Activated B cell treated with CpG ODN at 0.5 μM for 24 hours (primary cell): ENCODE measurements at regions not wholly inside any gene's neighbourhood (a gene's known extent, or its start where the extent isn't known, plus 50 kb on each side); places are given as distances from the start of the nearest gene placed in this dataset.

Experiments used
- ATAC-seq: fragments of 200-7000 bp; cut with Tn5 transposase; one replicate; pipeline ENCODE4 v1.10.0; 2021; ENCODE audit warnings: low read depth, mild to moderate bottlenecking, moderate library complexity
- CTCF ChIA-PET: fragments of 350-600 bp; sonication (Branson Sonifier 250); formaldehyde crosslinking; loops from one replicate; lab custom pipeline; 2021; ENCODE audit warnings: antibody characterized with exemption; lab: Charles Lee
- POLR2A ChIA-PET: fragments of 350-600 bp; sonication (Branson Sonifier 250); formaldehyde crosslinking; loops from one replicate; lab custom pipeline; 2021; ENCODE audit warnings: antibody characterized with exemption; lab: Charles Lee
- DNase-seq: peaks from one replicate; pipeline ENCODE4 v3.0.0; 2022
- H3K27ac Mint-ChIP-seq: one replicate; pipeline ENCODE4 v1.8.0; 2020; ENCODE audit warnings: mixed read lengths
- H3K27me3 Mint-ChIP-seq: one replicate; pipeline ENCODE4 v1.8.0; 2021; ENCODE audit warnings: mixed read lengths
- H3K36me3 Mint-ChIP-seq: one replicate; pipeline ENCODE4 v1.8.0; 2021; ENCODE audit warnings: low read depth, mixed read lengths
- H3K4me1 Mint-ChIP-seq: one replicate; pipeline ENCODE4 v1.8.0; 2021; ENCODE audit warnings: mixed read lengths
- H3K4me3 Mint-ChIP-seq: one replicate; pipeline ENCODE4 v1.8.0; 2020; ENCODE audit warnings: mild to moderate bottlenecking, mixed read lengths
- H3K9me3 Mint-ChIP-seq: one replicate; pipeline ENCODE4 v1.8.0; 2020; ENCODE audit warnings: mixed read lengths
- CTCF ChIP-seq: fragments of 200-600 bp; IDR thresholded peaks from one replicate; pipeline ENCODE4 v1.8.0; 2022; ENCODE audit warnings: antibody characterized with exemption, mild to moderate bottlenecking
- intact Hi-C: fragments of 100-400 bp; cut with micrococcal nuclease; formaldehyde crosslinking; loops from one replicate; pipeline ENCODE4 v1.15.1; 2024

GRCh38 chr20:58125726-58126125 is 102.7 kb downstream of the ANKRD60 start:
- H3K36me3 Mint-ChIP-seq = no peaks in the 10 kb centered on the region
- no peak for TF ChIP-seq CTCF
- H3K4me1 Mint-ChIP-seq = no peaks in the 10 kb centered on the region
- no peak for ATAC-seq
- no peak overlapping the region for H3K27ac Mint-ChIP-seq
- ChIA-PET POLR2A (no interaction called here), CTCF (no interaction called here)
- no peak overlapping the region for H3K4me3 Mint-ChIP-seq
- DNase-seq = no peak
- peaks cover 23% of the 10 kb centered on the region for H3K27me3 Mint-ChIP-seq
- intact Hi-C loops = no loop called here
- peaks cover 11% of the 10 kb centered on the region for H3K9me3 Mint-ChIP-seq

GRCh38 chr20:58117944-58118343 is 110.5 kb downstream of the ANKRD60 start:
- no peak for DNase-seq
- ATAC-seq = no peak
- H3K36me3 Mint-ChIP-seq = no peaks in the 10 kb centered on the region
- H3K4me3 Mint-ChIP-seq = no peak overlapping the region
- H3K27ac Mint-ChIP-seq = no peak overlapping the region
- intact Hi-C loops = no loop called here
- no peaks in the 10 kb centered on the region for H3K4me1 Mint-ChIP-seq
- peaks cover 33% of the 10 kb centered on the region for H3K27me3 Mint-ChIP-seq
- POLR2A ChIA-PET = no interaction called here
- TF ChIP-seq CTCF = no peak
- peaks cover 17% of the 10 kb centered on the region for H3K9me3 Mint-ChIP-seq
- CTCF ChIA-PET = no interaction called here

GRCh38 chr20:58116505-58116904 is 111.9 kb downstream of the ANKRD60 start:
- intact Hi-C loops = no loop called here
- Mint-ChIP-seq H3K27ac (no peak overlapping the region), H3K27me3 (peaks cover 33% of the 10 kb centered on the region), H3K9me3 (peaks cover 17% of the 10 kb centered on the region), H3K36me3 (no peaks in the 10 kb centered on the region), H3K4me3 (no peak overlapping the region), H3K4me1 (peaks cover 1% of the 10 kb centered on the region)
- DNase-seq (no peak), ATAC-seq (no peak)
- TF ChIP-seq CTCF = no peak
- CTCF ChIA-PET = no interaction called here
- POLR2A ChIA-PET = no interaction called here

- ChIA-PET CTCF (no interaction called here), POLR2A (no interaction called here)
- no peaks in the 10 kb centered on the region for H3K36me3 Mint-ChIP-seq
- ATAC-seq (no peak), DNase-seq (no peak)
- H3K9me3 Mint-ChIP-seq = peaks cover 12% of the 10 kb centered on the region
- intact Hi-C loops = no loop called here
- H3K27ac Mint-ChIP-seq = no peak overlapping the region
- H3K4me1 Mint-ChIP-seq = peaks cover 1% of the 10 kb centered on the region
- TF ChIP-seq CTCF = no peak
- H3K27me3 Mint-ChIP-seq = peaks cover 25% of the 10 kb centered on the region
- no peak overlapping the region for H3K4me3 Mint-ChIP-seq
Observed at GRCh38 chr20:58113716-58114115, 114.7 kb downstream of the ANKRD60 start.

- ATAC-seq (no peak), DNase-seq (no peak)
- H3K27me3 Mint-ChIP-seq = peaks cover 22% of the 10 kb centered on the region
- H3K27ac Mint-ChIP-seq = no peak overlapping the region
- ChIA-PET CTCF (no interaction called here), POLR2A (no interaction called here)
- peaks cover 1% of the 10 kb centered on the region for H3K4me1 Mint-ChIP-seq
- H3K4me3 Mint-ChIP-seq = no peak overlapping the region
- intact Hi-C loops = no loop called here
- TF ChIP-seq CTCF = no peak
- H3K36me3 Mint-ChIP-seq = no peaks in the 10 kb centered on the region
- peaks cover 6% of the 10 kb centered on the region for H3K9me3 Mint-ChIP-seq
Observed at GRCh38 chr20:58112017-58112781, 116.3 kb downstream of the ANKRD60 start.
